ENCODE measurements at regions not wholly inside any gene's neighbourhood (a gene's known extent, or its start where the extent isn't known, plus 50 kb on each side); places are given as distances from the start of the nearest gene placed in this dataset.
"Not testable (repeated sequence)": the region's sequence is repeated elsewhere in the genome, so short reads cannot be mapped to it uniquely, and the experiment has no call there.

GRCh38 chrX:121569609-121570008 is 522.2 kb downstream of the GLUD2 start:
- Histone ChIP-seq H3K27me3 (ENCODE audit: low read depth, low read length) (0 out of 2 replicates have a peak, but pooled peaks cover 8% of the 10 kb centered on the region), H2AFZ (ENCODE audit: low read depth, low read length) (no peak overlapping the region), H4K20me1 (ENCODE audit: insufficient read depth, low read length) (no peaks in the 10 kb centered on the region), H3K4me1 (ENCODE audit: low read length) (peaks cover 30% of the 10 kb centered on the region), H3K9ac (ENCODE audit: low read length) (peak overlapping the region; percentile 42; the same call in 1 of the 2 replicates), H3K79me2 (ENCODE audit: low read length) (no peaks in the 10 kb centered on the region), H3K36me3 (replicated peaks; ENCODE audit: low read depth, low read length) (no peaks in the 10 kb centered on the region), H3K4me2 (ENCODE audit: low read length) (peak overlapping the region; percentile 76), H3K4me3 (ENCODE audit: low read length) (peak overlapping the region; percentile 53), H3K9me3 (ENCODE audit: insufficient read depth, low read length) (no peaks in the 10 kb centered on the region), H3K27ac (ENCODE audit: low read length) (peak overlapping the region; percentile 83)
- no peak for TF ChIP-seq EZH2phosphoT487 (IDR thresholded peaks at IDR 0.05; ENCODE audit: low read depth)
- no peak for TF ChIP-seq CTCF (IDR thresholded peaks at IDR 0.05; ENCODE audit: low read depth, low read length)

- Histone ChIP-seq H3K4me2 (ENCODE audit: low read length) (peak overlapping the region; percentile 54), H3K79me2 (ENCODE audit: low read length) (no peaks in the 10 kb centered on the region), H2AFZ (ENCODE audit: low read depth, low read length) (no peak overlapping the region), H3K4me3 (ENCODE audit: low read length) (no peak overlapping the region), H4K20me1 (ENCODE audit: insufficient read depth, low read length) (no peaks in the 10 kb centered on the region), H3K27ac (ENCODE audit: low read length) (peak overlapping the region; percentile 83), H3K4me1 (ENCODE audit: low read length) (peaks cover 30% of the 10 kb centered on the region), H3K9ac (ENCODE audit: low read length) (peak overlapping the region; percentile 42; the same call in 1 of the 2 replicates), H3K9me3 (ENCODE audit: insufficient read depth, low read length) (no peaks in the 10 kb centered on the region), H3K36me3 (replicated peaks; ENCODE audit: low read depth, low read length) (no peaks in the 10 kb centered on the region), H3K27me3 (ENCODE audit: low read depth, low read length) (0 out of 2 replicates have a peak, but pooled peaks cover 8% of the 10 kb centered on the region)
- TF ChIP-seq CTCF (IDR thresholded peaks at IDR 0.05; ENCODE audit: low read depth, low read length) (no peak), EZH2phosphoT487 (IDR thresholded peaks at IDR 0.05; ENCODE audit: low read depth) (no peak)
Observed at GRCh38 chrX:121570072-121570841, 522.8 kb downstream of the GLUD2 start.

- Histone ChIP-seq H3K27me3 (ENCODE audit: low read depth, low read length) (no peaks in the 10 kb centered on the region), H3K36me3 (replicated peaks; ENCODE audit: low read depth, low read length) (no peaks in the 10 kb centered on the region), H3K27ac (ENCODE audit: low read length) (no peak overlapping the region), H3K9ac (ENCODE audit: low read length) (no peak overlapping the region), H3K79me2 (ENCODE audit: low read length) (no peaks in the 10 kb centered on the region), H3K4me3 (ENCODE audit: low read length) (no peak overlapping the region), H3K4me2 (ENCODE audit: low read length) (no peak overlapping the region), H4K20me1 (ENCODE audit: insufficient read depth, low read length) (no peaks in the 10 kb centered on the region), H3K9me3 (ENCODE audit: insufficient read depth, low read length) (no peaks in the 10 kb centered on the region), H2AFZ (ENCODE audit: low read depth, low read length) (no peak overlapping the region), H3K4me1 (ENCODE audit: low read length) (peaks cover 30% of the 10 kb centered on the region)
- TF ChIP-seq CTCF (IDR thresholded peaks at IDR 0.05; ENCODE audit: low read depth, low read length) (peak; percentile 50), EZH2phosphoT487 (IDR thresholded peaks at IDR 0.05; ENCODE audit: low read depth) (no peak)
Observed at GRCh38 chrX:121571333-121571732, 523.9 kb downstream of the GLUD2 start.

GRCh38 chrX:121574384-121574783 is 527.0 kb downstream of the GLUD2 start:
- H3K4me1 ChIP-seq (ENCODE audit: low read length): peaks cover 30% of the 10 kb centered on the region
- not testable (repeated sequence) for H3K36me3 ChIP-seq (replicated peaks; ENCODE audit: low read depth, low read length); H2AFZ ChIP-seq (ENCODE audit: low read depth, low read length); H3K27me3 ChIP-seq (ENCODE audit: low read depth, low read length); H3K79me2 ChIP-seq (ENCODE audit: low read length); H3K4me3 ChIP-seq (ENCODE audit: low read length); H4K20me1 ChIP-seq (ENCODE audit: insufficient read depth, low read length); H3K9ac ChIP-seq (ENCODE audit: low read length); H3K9me3 ChIP-seq (ENCODE audit: insufficient read depth, low read length); H3K27ac ChIP-seq (ENCODE audit: low read length); H3K4me2 ChIP-seq (ENCODE audit: low read length)
